ENCODE measurements at regions not wholly inside any gene's neighbourhood (a gene's known extent, or its start where the extent isn't known, plus 50 kb on each side); places are given as distances from the start of the nearest gene placed in this dataset.

GRCh38 chr15:23983500-23984259, 296.6 kb upstream of the NDN start:
- DNase-seq, result no peak
- Histone ChIP-seq H3K27me3 (no peaks in the 10 kb centered on the region), H3K36me3 (no peaks in the 10 kb centered on the region), H3K27ac (no peak overlapping the region), H3K4me1 (ENCODE audit: insufficient read depth) (no peaks in the 10 kb centered on the region), H3K9me3 (no peaks in the 10 kb centered on the region), H3K4me3 (no peak overlapping the region)
- 72 to 82% (median 77%) methylated on average over 5 of the region's 5 CpGs for WGBS, 3 donors
- intact Hi-C loops (cut with DNase I), result no loop called here
- TF ChIP-seq CTCF (IDR thresholded peaks at IDR 0.05) (no peak), POLR2A (IDR thresholded peaks at IDR 0.05) (no peak), EP300 (IDR thresholded peaks at IDR 0.05) (no peak)

GRCh38 chr15:23994273-23994672, 307.2 kb upstream of the NDN start:
- no peaks in the 10 kb centered on the region for H3K36me3 ChIP-seq
- TF ChIP-seq POLR2A (IDR thresholded peaks at IDR 0.05), result no peak
- TF ChIP-seq CTCF (IDR thresholded peaks at IDR 0.05), result no peak
- TF ChIP-seq EP300 (IDR thresholded peaks at IDR 0.05), result no peak
- intact Hi-C loops (cut with DNase I), result no loop called here
- no peak for DNase-seq
- no peak overlapping the region for H3K27ac ChIP-seq
- H3K4me3 ChIP-seq, result no peak overlapping the region
- H3K27me3 ChIP-seq, result no peaks in the 10 kb centered on the region
- 72 to 76% (median 72%) methylated on average over 4 of the region's 4 CpGs for WGBS, 3 donors
- H3K9me3 ChIP-seq, result no peaks in the 10 kb centered on the region
- H3K4me1 ChIP-seq (ENCODE audit: insufficient read depth), result no peaks in the 10 kb centered on the region

- no peak overlapping the region for H3K4me3 ChIP-seq
- H3K4me1 ChIP-seq (ENCODE audit: insufficient read depth), result no peaks in the 10 kb centered on the region
- intact Hi-C loops (cut with DNase I), result no loop called here
- no peaks in the 10 kb centered on the region for H3K27me3 ChIP-seq
- H3K36me3 ChIP-seq, result no peaks in the 10 kb centered on the region
- no peak for TF ChIP-seq CTCF (IDR thresholded peaks at IDR 0.05)
- TF ChIP-seq EP300 (IDR thresholded peaks at IDR 0.05), result no peak
- no peak for TF ChIP-seq POLR2A (IDR thresholded peaks at IDR 0.05)
- no peak overlapping the region for H3K27ac ChIP-seq
- 18 to 39% (median 37%) methylated on average over 1 of the region's 1 CpG for WGBS, 3 donors
- no peak for DNase-seq
- no peaks in the 10 kb centered on the region for H3K9me3 ChIP-seq
These were observed 311.0 kb upstream of the NDN start for GRCh38 chr15:23998056-23998455.

GRCh38 chr15:24008476-24008875, 321.4 kb upstream of the NDN start:
- Histone ChIP-seq H3K4me1 (ENCODE audit: insufficient read depth) (no peaks in the 10 kb centered on the region), H3K36me3 (no peaks in the 10 kb centered on the region)

More at GRCh38 chr15:24008476-24008875, 321.4 kb upstream of the NDN start:
- Histone ChIP-seq H3K9me3 (no peaks in the 10 kb centered on the region), H3K4me3 (no peak overlapping the region), H3K27me3 (no peaks in the 10 kb centered on the region), H3K27ac (no peak overlapping the region)
- DNase-seq, result no peak
- intact Hi-C loops (cut with DNase I), result no loop called here
- TF ChIP-seq POLR2A (IDR thresholded peaks at IDR 0.05), result no peak
- TF ChIP-seq EP300 (IDR thresholded peaks at IDR 0.05), result no peak
- no peak for TF ChIP-seq CTCF (IDR thresholded peaks at IDR 0.05)
- 12 to 35% (median 25%) methylated on average over 1 of the region's 1 CpG for WGBS, 3 donors
